PFSK-1 (cell line): ENCODE measurements at regions not wholly inside any gene's neighbourhood (a gene's known extent, or its start where the extent isn't known, plus 50 kb on each side); places are given as distances from the start of the nearest gene placed in this dataset.

ENCODE experiments used
- FOXP2 ChIP-seq: optimal IDR thresholded peaks from 2 replicates; pipeline ENCODE3; 2011; ENCODE audit warnings: borderline replicate concordance, control low read depth, inconsistent platforms; ENCODE audit not compliant: insufficient read depth; ENCODE audit errors: extremely low read length, extremely low read depth
- POLR2AphosphoS5 ChIP-seq: IDR thresholded peaks from 2 replicates; pipeline ENCODE4 v1.6.1; 2012; ENCODE audit warnings: low read depth, mild to moderate bottlenecking, control low read depth, low read length, moderate library complexity
- REST ChIP-seq, 2 experiments: IDR thresholded peaks; 2 replicates each; pipeline versions ENCODE4 v1.6.1 to v1.8.0; 2011 to 2012; ENCODE audit warnings: low read depth in 2 of 2, low read length in 2 of 2, control low read depth in 1 of 2, inconsistent platforms in 1 of 2, mild to moderate bottlenecking in 1 of 2, moderate library complexity in 1 of 2; ENCODE audit not compliant: insufficient read depth in 1 of 2
- SIN3A ChIP-seq: IDR thresholded peaks from 2 replicates; pipeline ENCODE4 v1.6.1; 2012; ENCODE audit warnings: mild to moderate bottlenecking, low read length, moderate library complexity, borderline replicate concordance; ENCODE audit not compliant: insufficient read depth
- TAF1 ChIP-seq: IDR thresholded peaks from 2 replicates; pipeline ENCODE4 v1.6.1; 2012; ENCODE audit warnings: low read length, control low read depth, borderline replicate concordance; ENCODE audit not compliant: insufficient read depth

DNA sequence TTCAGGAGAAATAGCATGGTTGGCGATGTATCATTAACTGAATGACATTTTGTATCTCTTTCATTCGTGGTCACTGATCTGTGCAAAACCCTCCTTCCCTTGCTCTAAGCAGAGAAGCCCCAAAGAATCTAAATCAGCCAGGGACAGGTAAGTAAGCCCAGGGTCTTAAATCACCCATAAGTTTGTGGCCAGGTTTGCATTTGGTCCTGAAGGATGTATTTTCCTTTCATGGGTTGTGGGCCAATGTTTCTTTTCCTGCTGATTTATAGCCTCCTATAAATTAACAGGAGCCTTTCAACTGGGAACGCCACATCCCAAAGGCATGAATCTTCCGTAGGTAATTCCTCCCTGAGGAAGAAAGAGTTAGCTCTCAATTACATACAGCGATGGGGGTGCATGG, 217.5 kb upstream of the TNC start:
- no peak for TF ChIP-seq FOXP2
- TF ChIP-seq TAF1: no peak

- TF ChIP-seq TAF1: no peak
- TF ChIP-seq SIN3A: no peak
- TF ChIP-seq FOXP2: no peak
- TF ChIP-seq POLR2AphosphoS5: no peak
These were observed 222.4 kb upstream of the TNC start for GRCh38 chr9:115340314-115340713.

DNA sequence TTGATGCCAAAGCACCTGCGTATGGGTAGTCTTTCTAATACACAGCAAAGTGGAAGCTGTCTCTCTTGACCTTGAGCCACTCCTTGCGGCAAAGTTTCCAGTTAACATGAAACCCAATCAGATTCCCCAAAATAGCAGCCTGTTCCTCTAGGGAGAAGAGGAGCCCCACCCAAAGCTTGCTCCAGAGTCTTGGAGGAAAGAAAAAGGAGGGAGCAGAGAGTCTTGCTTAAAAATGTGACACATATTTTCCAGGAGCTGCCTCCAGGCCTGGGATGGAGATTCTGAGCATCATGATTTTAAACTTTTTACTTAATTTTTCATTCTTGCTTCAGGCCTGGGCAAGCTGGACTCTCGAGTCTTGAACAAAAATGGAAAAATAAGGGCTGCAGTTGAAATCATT, 223.5 kb upstream of the TNC start:
- TF ChIP-seq REST (IDR thresholded peaks at IDR 0.05; ENCODE audit: insufficient read depth in 1 of 2, low read depth in 2 of 2, low read length in 2 of 2): no peak
- no peak for TF ChIP-seq POLR2AphosphoS5
- no peak for TF ChIP-seq SIN3A
- no peak for TF ChIP-seq FOXP2
- no peak for TF ChIP-seq TAF1

GRCh38 chr9:115349542-115349941, 231.6 kb upstream of the TNC start:
- no peak for TF ChIP-seq SIN3A
- no peak for TF ChIP-seq TAF1
- no peak for TF ChIP-seq POLR2AphosphoS5
- TF ChIP-seq FOXP2: no peak
- no peak for TF ChIP-seq REST (IDR thresholded peaks at IDR 0.05; ENCODE audit: insufficient read depth in 1 of 2, low read depth in 2 of 2, low read length in 2 of 2)

DNA sequence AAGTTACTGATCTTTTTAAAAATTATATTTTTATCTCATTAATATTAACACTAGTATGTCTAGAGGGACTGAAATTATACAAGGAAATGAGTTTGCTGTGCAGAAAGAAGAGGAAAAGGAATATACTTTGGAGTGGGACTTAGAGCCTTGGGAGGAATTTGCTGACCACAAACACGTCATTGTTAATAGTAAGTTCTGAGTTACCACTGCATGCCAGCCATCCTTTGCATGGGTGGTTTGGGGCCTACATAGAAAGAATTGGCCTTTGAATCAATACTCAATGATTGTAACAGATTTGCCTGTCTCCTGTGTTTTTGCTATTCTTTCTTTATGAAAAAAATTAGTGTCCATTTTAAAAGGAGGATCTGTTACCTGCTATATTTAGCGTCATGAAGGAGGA, 232.6 kb upstream of the TNC start:
- TF ChIP-seq REST (IDR thresholded peaks at IDR 0.05; ENCODE audit: insufficient read depth in 1 of 2, low read depth in 2 of 2, low read length in 2 of 2) (no peak), TAF1 (no peak), FOXP2 (no peak), SIN3A (no peak), POLR2AphosphoS5 (no peak)

- TF ChIP-seq POLR2AphosphoS5 (no peak), TAF1 (no peak), SIN3A (no peak), REST (IDR thresholded peaks at IDR 0.05; ENCODE audit: insufficient read depth in 1 of 2, low read depth in 2 of 2, low read length in 2 of 2) (no peak), FOXP2 (no peak)
These were observed 235.7 kb upstream of the TNC start for GRCh38 chr9:115353681-115354080.
